ENCODE measurements at regions not wholly inside any gene's neighbourhood (a gene's known extent, or its start where the extent isn't known, plus 50 kb on each side); places are given as distances from the start of the nearest gene placed in this dataset.
"Not testable (repeated sequence)": the region's sequence is repeated elsewhere in the genome, so short reads cannot be mapped to it uniquely, and the experiment has no call there.

DNA sequence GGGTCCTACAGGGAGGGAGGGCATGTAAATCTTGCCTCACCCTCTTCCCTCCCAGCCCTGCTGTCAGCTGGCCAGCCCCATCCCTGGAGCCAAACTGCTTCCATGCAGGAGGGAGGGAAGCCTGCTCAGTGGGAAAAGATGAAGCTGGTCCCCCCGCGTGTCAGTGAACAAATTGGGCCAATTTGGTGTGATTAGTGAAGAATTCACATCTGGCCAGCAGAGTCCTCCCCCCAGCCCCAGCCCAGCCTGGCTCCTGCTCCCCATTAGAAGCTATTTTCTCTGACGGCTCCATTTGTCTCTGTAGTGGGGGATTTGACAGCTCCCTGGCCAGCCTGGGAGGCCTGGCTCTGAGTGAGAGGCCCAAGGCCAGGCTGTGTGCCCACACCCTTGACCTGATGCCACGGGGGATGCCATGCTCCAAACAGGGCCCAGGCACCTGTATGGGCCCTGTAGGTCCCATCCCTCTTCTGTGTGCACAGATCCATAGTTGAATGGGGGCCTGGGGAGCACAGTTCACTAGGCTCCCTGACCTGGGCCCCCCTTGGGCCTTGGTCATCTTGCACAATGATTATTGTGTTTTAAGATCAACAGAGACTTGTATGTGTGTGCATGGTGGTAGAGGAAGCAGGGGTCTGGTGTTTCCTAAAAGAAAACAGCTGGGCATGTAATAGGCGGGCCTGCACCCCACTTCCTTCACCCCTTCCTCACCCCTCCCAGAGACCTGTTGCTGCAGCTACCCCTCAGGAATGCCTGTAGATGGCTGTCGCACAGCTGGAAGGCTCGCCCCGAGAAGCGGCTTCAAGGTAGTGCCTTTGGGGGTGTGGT, 50.7 kb upstream of the TAC4 start:
- DNase-seq: no peak

- no peak for DNase-seq
Observed at GRCh38 chr17:49899191-49899485, 51.3 kb upstream of the TAC4 start.

- no peak for DNase-seq
Observed at GRCh38 chr17:49899588-49899987, 51.7 kb upstream of the TAC4 start.

- DNase-seq: not testable (repeated sequence)
Observed at GRCh38 chr17:49900801-49901200, 52.9 kb upstream of the TAC4 start.

GRCh38 chr17:49901460-49902331, 53.8 kb upstream of the TAC4 start:
- no peak for DNase-seq

DNA sequence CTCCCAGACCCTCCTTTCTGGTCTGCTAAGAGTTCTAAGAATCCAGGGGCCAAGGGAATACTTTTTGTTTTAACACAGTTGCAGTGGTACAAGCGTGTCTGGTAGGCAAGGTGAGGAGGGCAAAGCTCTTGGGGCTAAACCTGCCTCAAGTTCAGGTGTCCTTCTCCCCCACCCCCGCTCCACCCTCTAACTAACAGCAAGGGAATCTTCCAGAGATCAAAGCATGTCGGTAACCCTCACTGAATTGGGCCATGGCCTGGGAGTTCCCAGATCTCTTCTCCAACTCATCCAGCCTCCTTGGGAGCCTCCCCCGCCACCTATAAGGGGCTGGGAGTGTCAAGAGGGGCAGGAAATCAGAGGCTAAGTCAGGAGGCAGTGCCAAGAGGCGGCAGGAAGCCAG, 55.7 kb upstream of the TAC4 start:
- no peak for DNase-seq

DNA sequence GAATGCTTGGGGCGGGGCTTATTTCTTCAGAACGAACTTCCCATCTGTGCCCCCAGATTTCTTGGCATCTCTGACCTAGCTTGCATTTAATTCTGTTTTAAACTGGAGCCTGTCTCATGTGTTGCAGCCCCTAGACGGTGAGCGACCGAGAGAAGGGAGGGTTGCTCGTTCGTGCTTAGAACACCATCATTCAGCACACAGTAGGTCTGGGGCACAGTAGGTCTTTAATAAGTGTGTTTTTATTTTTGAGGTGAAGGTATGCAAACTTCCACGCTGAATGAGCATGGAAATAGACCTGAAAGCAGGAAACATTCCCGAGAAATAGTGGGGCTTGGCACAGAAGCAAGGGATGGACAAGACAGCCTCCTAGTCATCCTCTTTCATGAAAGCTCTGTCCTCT, 57.0 kb upstream of the TAC4 start:
- DNase-seq: no peak

DNA sequence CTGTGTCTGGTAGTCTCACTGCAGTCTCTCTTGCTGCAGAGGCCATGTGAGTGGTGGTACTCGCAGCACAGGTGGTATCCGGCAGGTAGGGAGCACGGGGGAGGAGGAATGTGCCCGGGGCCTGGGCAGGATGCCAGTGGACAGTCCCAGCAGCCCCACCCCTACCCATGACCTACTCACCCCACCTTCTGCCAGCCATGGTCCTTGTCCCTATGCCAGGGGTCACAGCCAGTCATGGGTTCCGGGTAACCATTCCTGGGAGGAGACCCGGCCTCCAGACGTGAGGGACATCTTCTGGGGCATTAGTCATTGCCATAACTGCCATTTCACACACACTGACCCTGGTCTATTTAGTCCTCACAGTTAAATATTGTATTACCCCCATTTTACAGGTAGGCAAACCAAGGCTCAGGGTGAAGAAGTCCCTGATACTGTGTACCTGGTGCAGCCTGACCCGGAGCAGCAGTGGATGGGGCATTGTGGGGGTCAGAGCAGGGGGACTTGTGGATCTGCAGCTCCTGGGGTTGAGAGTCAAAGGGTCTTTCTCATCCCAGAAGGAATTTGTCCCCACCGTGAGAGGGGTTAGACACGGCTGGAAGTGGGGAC, 58.8 kb upstream of the TAC4 start:
- no peak for DNase-seq

- no peak for DNase-seq
Observed at GRCh38 chr17:49907279-49907678, 59.4 kb upstream of the TAC4 start.

- DNase-seq: no peak
Observed at GRCh38 chr17:49908782-49909714, 59.9 kb upstream of the DLX4 start.

DNA sequence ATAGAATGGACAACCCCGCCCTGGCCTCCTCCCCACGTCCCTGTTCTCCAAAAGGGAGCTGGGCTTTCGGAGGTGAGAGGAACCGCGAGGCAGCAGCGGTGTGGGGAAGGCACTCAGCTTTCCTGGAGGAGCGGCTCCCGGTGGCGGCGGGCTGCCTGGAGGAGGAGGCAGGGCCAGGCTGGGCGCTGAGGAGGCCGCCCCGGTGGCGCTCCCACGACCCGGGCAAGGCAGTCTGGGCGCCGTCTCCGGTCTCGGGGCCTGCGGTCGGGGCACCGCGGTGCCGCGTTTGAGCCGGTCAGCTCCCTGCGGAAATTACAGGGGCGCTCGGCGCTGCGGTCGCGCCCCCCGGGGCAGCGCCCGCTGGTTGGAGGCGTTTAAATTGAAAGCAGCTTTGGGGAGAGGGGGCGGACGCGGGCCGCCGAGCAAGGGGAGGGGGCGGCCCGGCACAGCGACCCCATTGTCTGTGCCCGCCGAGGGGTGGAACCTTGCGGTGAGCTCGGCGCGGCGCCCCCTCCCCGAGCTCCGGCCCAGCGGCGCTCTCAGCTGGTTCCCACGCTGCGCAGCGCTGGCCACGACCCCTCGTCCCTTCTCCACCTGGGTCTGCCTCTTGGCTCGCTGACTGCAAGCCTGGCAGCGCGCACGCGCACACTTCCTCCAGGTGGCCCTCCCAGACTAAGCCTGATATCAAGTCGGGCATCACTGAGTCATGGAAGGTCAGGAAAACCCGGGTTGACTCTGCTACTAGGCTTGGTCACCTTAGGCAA, 58.7 kb upstream of the DLX4 start:
- peak; percentile 24 to 53 for DNase-seq

GRCh38 chr17:49910858-49911204, 58.2 kb upstream of the DLX4 start:
- DNase-seq: no peak

DNA sequence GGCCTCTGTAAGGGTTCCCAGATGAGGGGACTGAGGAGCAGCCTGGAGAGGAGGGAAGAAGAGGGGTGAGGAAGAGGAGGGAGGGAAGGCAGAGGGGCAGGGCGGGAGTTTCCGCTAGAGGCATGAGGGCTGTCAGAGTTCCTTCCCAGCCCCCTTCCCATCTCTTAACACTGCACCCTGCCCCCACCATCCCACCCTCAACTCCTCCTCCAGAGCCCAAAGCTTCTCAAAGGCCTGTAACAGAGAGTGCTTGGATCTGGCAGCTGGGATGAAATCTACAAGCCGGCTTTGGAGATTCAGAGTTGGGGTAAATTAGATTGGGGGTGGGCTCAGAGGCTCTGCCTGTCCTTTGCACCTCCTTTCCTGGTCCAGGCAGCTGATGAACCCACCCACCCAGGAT, 57.3 kb upstream of the DLX4 start:
- no peak for DNase-seq

- no peak for DNase-seq
Observed at GRCh38 chr17:49913226-49914095, 55.5 kb upstream of the DLX4 start.

- no peak for DNase-seq
Observed at GRCh38 chr17:49914096-49914490, 54.9 kb upstream of the DLX4 start.

DNA sequence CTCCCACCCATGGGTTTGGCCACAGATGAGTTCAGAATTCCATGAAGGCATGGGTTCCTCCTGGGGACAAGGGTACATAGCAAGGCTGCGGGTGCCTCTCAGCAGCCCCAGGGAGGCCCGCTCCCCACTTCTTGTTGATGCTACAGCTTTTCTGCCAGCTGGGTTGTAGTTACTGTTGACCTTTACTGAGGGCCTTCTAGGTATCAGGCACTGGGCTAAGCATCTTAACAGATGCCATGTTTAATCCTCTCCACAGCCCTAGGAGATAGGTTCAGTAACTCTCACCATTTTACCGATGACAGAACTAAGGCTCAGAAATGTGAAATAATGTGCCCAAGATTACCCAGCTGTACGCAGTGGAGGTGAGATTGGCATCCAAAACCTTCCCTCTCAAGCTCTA, 54.3 kb upstream of the DLX4 start:
- DNase-seq: no peak

DNA sequence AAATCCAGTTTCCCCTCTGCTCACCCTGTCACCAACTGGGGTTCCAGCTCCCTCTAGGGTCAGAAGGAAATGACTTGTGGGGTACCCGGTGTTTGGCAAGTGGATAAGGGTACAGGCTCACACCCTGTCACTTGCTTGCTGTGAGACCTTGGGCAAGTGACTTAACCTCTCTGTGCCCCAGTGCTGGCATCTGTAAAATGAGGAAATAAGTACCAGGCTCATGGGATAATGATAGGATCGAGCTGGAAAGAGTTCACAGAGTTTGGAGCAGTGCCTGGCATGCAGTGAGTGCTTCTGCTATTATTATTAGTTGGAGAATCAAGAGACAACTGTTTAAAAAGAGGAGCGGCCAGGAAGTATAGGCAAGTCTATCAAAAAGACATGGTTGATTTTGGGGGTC, 53.7 kb upstream of the DLX4 start:
- DNase-seq: no peak

GRCh38 chr17:49915670-49916069, 53.3 kb upstream of the DLX4 start:
- no peak for DNase-seq

DNA sequence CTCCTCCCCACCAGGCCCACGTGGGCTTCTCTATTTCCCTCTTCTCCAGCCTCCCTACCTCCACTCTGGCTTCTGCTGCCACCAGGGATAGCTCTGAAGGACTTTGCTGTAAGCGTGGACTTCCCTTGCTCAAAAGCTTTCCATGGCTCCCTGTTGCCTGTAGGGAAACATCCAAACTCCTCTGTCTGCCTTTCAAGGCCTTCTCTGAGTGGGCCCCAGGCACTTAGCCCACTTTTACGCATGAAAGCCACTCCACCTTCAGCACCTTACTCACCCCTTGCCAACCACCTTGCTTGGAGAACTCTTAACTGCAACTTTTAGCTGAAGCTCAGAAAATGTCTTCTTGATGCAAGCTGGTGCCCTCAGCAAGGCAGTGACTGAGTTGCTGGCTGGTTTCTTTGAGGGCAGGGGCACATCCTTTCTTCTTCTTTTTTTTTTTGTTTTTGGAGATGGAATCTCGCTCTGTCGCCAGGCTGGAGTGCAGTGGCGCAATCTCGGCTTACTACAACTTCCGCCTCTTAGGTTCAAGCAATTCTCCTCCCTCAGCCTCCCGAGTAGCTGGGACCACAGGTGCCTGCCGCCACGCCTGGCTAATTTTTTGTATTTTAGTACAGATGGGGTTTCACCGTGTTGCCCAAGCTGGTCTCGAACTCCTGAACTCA, 52.0 kb upstream of the DLX4 start:
- DNase-seq: no peak

DNA sequence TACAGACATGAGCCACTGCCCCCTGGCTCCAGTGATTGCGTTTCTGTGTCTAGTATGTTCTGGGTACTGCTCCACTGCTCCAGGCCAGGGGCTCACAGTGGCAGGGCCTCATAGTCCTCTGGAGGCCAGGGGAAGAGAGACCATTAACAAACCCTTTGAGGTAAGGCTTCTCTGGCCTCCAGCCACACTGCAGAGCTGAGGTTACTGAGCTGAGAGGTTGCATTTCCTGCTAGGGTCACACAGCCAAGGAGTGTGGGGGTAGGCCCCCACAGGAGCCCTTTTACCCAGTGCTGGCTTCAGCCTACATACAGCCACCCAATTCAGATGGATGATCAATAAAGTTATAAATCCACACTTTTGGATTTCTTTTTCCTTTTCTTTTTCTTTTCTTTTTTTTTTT, 50.4 kb upstream of the DLX4 start:
- DNase-seq: no peak

All from stimulated activated CD4-positive, alpha-beta T cell treated with anti-CD3 and anti-CD28 coated beads, Interleukin-2, amount 100 ng/mL, for 24 hours (primary cell).